HG03139 (cell line): ENCODE measurements at regions not wholly inside any gene's neighbourhood (a gene's known extent, or its start where the extent isn't known, plus 50 kb on each side); places are given as distances from the start of the nearest gene placed in this dataset.

Experiments
- ATAC-seq: cut with Tn5 transposase; IDR thresholded peaks from one replicate; pipeline ENCODE4 v1.9.1; 2021; ENCODE audit not compliant: unreplicated experiment

DNA sequence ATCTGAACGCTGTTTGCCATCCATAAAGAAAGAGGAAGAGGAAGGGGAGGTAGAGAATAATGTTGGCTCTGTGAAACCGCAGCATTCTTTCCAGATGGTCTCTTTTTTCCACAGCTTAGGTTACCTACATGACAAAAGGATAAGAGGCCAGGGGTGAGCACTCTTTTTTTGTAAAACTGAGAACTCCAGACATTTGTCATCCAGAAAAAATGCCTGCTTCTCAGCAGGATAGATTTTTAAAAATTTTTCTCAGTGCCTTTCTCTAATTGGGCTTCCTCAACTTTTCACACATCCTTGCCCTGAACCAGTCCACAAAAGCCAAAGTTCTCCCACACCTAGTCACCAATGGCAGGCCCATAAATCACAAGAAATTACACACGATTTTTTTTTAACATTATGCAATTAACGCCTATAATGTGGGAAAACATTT lies 158.1 kb upstream of the TENM3 start:
- ATAC-seq = no peak

DNA sequence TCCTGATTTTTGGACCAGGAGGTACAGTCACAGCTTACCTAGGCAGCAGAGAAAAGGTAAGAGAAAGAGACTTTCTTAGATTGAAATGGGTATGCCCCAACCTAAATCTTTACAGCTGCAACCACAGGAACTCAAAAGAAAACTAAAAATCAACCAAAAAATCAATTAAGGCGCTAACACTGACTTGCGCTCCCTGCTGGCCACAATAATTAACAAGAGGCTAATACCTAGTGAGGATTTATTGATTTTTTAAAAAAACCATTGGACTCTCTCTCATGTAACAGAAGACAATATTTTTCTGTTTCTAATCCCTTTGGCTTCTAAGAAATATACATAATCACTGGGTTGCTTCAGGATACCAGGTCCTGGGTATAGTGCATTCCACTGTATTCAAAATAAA lies 153.9 kb upstream of the TENM3 start:
- no peak for ATAC-seq

DNA sequence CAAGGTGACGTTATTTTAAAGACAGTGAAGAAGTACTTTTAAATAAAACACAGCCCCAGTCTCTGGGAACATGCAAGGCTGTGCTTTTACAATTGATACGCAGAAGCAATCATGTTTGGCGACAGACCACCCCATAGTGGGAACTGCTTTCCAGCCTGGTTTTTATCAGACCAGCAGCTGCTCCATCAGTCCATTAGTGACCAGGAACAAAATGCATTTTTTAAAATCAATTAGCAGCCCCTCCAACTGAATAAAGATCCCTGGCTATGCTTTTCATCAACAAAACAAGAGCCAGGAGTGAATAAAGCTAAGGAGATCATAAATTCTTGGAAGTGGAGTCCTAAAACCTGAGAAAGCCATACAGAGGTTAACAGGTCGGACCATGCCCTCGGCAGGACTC lies 153.0 kb upstream of the TENM3 start:
- no peak for ATAC-seq

DNA sequence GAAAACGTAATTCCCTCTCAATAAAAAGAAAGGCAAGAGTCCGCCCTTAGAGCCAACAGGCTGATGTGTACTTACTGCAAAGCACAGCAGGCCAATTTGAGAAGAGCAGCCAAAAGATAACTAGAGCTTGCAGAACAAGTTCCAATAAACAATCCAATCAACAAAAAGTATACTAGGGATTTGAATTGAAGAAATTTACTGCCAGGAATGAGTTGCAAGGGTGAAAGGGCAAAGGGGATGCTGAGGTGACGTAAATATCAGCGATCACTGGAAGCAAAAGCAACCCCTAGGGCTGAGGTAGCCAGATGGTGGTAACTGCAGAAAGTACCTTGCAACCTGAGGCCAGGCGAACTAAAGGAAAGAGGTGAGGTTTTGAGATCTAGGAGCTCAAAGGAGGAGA lies 152.1 kb upstream of the TENM3 start:
- no peak for ATAC-seq

DNA sequence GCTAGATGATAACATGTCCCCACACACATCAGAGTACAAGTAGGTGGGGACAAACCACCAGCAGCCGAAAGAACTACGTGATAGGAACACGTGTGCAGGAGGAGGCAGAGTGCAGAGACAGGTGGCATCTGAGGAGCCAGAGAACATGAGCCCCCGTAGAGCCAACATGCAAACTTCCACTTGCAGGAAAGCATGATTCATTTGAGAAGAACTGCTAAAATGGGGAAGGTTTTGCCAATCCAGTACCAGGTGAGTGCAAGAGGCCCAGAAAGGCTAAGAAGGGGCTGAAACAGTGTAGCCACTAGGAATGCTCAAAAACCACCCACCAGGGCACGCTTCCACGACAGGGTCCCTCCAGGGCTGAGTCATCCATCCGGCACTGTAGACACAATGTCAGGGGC lies 149.8 kb upstream of the TENM3 start:
- ATAC-seq = no peak

DNA sequence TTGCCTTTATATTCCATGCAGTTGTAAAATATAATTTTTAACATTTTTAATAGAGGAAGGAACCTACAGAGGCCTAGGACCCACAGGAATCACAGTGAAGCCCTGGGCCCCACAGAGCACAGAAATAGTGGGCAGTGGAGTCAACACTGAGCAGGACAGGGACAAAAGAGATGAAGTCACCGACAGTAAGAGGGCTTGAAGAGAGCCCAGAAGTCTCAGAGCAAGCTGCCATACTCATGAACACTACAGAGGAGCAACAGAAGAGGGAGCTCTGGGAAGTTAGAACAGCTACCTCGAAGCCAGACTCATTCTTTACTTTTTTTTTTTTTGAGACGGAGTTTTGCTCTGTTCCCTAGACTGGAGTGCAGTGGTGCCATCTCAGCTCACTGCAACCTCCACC lies 149.3 kb upstream of the TENM3 start:
- no peak for ATAC-seq

DNA sequence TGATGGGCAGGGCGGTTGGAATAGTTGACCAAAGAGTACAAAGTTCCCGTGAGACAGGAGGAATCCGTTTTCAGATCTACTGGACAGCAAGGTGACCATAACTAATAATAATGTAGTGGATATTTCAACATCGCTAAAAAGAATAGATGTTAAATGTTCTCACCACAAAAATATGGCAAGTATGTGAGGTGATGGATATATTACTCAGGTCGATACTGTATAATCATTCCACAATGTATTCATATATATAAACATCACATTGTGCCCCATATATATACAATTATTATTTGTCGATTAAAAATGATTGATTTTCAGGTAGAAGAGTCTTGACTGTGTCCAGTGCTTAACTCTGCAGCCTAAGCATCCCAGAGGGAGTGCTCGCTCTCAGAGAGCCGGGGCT lies 141.6 kb upstream of the TENM3 start:
- no peak for ATAC-seq

DNA sequence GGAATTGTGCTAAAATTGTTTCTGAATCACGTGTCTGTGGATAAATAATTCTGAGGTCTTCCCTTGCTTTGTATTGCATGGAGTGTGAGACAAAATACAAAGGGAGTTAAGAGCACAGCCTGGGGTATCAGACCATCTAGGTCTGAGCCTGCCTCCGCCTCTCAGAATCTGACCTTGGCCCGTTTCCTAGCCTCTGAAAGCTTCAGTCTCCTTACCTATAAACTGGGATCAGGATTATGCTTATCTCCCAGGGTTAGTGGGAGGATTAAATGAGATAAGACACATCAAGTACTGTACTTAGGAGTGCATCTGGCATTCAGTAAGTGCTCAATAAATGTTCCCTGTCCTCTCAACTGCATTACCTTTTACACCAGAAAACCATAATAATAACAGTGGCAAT lies 140.6 kb upstream of the TENM3 start:
- ATAC-seq = no peak

DNA sequence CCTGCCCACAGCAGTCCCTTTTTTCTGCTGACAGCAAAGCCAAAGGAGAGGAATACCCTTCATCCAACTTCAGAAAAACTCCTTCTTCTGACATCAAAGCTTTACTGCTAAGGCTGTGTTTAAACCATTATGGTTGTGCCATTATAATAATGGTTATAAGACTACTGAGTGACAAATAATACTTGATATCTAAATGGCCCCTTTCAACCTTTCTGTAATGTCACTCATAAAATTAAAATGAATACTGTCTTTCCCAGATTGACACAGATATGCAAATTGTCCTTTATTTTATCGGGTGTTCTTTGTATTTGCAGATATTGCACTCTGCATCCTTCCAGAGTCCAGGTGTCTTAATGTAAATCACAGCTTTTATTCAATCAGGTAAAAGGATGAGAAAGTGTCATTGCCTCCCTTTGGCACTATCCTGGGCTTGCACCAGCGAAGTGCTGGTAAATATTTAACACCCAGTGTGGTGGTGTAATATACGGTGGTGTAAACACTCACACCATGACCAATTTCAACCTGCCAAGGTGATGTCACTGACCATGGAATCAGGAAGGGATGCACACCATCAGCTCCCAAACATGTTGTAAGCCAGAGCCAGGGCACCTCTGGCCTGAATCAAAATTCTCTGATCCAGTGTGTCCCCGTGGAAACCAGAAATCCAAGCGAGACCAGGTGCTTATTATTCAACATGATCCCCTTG lies 139.4 kb upstream of the TENM3 start:
- no peak for ATAC-seq

DNA sequence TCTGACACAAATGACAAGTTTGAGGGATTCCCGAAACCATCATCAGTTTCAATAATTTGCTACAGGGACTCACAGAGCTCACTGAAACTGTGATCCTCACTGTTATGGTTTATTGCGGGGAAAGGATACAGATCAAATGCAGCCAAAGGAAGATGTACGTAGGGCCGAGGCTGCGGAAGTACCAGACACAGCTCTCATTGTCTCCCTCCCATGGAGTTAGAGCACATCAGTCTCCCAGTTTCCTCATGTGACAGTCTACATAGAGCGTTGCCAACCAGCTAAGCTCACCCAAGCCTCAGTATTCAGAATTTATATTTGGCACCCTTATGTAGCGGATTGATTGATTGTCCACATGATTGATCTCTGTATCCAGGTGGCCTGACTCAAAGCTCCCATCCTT lies 137.8 kb upstream of the TENM3 start:
- ATAC-seq = no peak

DNA sequence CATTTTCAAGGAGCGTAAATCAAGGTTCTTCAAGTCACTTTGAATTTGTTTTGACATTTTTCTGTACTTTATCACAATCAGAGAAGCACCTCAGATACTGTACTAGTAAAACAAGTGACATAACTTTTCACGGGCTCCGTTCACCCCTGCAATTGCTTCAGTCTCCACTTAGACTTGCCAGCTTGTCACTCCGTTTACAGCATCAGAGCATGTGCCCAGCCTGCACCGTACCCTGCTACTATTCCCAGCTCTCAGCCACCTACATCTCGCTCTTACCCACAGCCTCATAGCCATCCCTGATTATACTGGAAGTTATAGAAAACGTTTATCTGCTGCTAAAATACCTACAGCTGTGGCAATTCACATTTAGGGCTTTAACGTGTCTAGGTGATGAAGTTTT lies 135.3 kb upstream of the TENM3 start:
- ATAC-seq = no peak

DNA sequence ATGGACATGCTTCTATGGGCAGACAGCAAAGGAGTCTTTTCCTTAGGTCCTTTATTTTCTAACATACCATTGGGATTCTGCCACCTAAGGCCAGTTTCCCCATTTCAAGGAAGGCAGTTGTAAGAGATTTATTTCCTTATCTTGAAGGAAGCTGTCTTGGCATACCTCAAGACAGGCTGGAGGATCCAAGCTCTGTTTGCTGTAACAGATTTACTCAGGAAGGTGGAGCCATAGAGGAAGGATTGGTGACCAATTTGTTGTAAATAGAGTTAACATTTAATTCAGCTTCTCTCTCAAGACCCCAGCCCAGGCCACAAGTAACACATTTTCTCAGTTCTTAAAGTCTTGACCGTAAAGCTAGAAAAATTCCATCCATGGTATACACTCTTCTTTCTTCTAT lies 131.6 kb upstream of the TENM3 start:
- ATAC-seq = no peak

DNA sequence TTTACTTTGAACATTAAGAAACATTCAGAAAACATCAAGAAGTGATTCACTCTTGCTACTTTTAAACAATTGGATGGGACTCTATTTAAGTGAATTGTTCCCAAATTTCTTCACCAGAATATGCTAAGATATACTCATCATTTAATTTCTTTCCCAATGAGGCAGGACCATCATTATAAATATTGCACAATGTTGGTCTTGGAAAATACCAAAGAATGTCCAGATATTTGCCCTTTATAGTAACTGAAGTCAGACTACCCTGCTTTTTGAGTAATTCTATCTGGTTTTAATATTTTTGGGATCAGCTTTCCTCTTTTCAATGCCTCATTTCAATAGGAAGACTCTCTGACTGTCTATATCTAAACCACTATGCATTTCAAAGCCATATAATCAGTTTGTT lies 129.4 kb upstream of the TENM3 start:
- ATAC-seq = no peak

DNA sequence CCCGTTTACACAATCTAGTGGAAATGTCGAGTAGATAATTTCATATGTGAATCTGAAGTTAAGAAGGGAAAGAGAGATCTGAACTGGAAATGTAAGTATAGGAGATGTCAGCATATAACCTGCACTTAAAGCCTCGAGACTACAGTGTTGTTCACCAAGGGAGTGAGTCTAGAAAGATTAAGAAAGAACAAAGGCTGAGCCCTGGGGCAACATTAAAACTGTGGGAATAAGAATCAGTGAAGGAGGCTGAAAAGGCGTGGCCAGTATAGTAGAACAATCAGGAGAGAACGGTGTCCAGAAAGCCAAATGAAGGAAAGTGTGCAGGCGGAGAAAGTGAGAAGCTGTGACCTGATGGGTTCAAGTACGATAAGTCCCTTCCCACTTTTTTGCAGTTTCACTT lies 118.8 kb upstream of the TENM3 start:
- no peak for ATAC-seq

DNA sequence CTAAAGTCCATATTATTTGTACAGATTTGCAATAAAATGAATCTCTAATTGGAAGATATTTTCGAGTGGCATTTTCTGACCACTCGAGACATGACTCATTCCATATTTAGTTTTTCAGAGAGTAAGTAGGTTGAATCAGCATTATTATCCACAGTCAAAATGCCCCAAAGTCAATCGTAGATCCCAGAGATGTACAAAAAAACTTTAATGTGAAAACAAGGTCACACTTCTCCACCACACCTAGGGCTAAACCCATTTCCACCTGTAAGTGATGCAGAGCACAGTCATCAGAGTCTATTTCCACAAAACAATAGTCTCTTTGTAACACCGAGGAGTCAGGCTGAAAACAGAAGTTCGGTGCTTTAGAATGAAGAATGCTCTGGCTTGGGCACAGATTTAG lies 117.1 kb upstream of the TENM3 start:
- ATAC-seq = no peak

DNA sequence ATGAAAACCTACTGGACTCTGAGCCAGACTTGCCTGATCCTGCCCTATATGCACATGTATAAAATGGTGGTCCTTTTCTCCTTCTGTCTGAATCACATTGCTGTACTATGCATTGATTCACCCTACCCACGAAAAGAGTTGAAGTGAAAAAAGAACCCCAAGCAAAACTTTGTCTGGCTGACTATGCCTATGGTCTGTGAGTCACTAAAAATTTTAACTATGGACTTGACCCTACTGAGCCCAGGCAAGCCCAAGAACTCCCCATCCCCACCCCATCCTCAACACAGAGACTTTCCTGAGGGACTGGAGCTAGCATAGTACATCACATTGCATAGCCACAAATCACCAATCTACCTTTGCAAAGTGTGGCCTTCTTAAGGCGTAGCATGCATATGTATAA lies 116.6 kb upstream of the TENM3 start:
- no peak for ATAC-seq

DNA sequence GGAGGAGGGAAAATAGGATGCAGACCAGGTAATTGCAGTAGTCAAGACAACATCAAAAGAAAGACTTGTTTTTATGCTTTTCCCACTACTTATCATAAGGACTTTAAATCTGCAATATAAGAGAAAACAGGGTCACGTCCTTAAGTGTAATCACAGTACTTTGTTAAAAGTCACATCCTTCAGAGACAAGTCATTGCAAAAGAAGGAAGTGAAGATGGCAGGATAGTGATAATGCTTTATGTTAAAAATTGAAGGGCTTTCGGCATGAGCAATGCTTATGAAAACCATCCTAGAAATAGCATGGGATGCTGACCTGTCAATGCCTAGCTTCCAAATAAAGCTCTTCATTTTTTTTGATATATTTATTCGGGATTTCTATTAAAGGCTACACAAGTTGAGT lies 110.2 kb upstream of the TENM3 start:
- no peak for ATAC-seq

DNA sequence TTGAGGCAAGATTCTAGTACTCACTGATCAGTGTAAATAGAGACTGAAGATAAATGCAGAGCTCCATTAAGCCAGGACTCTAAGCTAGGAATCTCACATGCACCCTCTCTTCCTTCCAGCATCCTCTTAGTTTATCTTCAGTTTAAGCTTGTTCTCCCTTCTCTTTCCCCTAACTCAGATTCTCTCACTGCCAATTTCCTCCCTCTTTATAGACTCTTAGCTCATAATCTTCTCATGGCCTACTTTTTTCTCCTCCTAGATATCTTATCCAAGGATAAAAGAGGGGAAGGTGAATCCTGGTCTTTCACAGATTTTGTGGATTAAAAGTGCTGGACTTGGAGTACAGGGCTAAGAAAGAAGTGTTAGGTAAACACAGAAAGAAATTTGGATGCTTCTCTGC lies 108.9 kb upstream of the TENM3 start:
- no peak for ATAC-seq

DNA sequence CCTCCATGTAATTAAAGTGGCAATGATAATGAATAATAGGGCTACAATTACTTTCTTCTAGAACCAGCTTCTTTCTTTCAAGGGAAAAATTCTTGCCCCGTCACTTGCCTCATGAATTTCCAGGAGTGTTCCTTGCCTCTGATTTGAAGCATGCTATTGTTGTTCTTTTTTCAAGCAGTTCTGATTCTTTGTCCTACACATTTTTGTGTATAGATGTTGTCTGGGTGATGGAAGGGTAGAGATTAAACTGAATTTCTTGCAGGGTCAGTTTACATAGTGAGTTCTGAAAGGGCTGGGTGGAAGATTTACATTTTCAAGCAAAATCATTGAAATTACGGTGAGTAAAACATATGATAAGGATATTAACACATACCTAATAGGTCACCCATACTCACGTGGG lies 107.0 kb upstream of the TENM3 start:
- no peak for ATAC-seq

DNA sequence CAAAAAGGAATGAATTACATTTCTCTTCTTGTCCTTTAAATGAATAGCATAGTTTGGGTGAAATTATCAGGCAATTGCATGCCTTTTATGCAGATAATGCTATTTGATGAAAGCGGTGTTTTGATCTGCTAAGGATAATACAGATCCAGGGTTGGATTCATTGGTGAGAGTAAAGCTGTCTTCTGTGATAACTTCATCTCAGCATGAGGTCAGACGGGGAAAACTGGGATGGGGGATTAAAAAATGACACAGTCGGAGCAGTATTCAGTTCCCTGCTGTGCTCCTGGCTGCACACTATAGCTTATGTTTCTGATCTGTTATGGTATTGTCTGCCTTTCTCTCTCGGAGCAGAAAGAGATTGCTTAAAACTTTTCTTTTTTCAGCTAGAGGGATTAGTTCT lies 105.9 kb upstream of the TENM3 start:
- no peak for ATAC-seq

DNA sequence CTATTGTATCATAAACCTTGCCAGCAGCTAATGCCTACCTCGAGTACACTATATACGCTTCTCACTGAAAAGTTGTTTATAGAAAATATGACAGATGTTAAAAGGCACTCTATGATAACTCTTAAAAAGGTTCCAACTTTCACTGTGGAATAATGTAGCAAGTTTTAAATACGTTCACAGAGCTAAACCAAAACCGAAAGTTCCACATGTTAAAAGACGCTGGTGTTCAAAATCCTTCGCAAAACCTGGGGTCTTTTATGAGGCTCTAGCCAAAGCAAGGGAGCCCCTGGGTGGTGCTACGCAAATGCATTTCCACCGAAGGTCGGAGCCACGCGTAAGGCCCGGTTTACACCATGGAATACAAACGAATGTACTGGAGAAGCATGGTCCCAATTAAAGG lies 103.7 kb upstream of the TENM3 start:
- ATAC-seq = no peak

DNA sequence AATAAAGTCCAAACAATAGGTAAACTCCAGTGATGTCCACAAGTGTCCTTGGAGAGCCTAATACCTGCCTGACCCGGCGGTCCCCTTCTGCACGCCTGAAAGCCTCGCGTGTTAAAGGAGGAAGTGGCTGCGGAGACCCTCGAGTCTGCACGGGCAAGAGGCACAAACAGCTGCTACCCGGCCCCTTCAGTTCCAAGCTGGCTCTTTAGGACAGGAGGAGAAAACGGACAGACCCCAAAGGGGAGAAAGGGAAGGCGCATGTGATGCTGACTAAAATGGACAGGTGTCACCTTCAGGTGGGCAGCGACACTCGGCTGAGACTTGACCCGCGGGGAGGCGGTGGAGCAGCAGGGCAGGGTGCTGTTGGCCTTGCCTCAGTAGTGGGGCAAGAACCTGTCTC lies 102.7 kb upstream of the TENM3 start:
- ATAC-seq = no peak

DNA sequence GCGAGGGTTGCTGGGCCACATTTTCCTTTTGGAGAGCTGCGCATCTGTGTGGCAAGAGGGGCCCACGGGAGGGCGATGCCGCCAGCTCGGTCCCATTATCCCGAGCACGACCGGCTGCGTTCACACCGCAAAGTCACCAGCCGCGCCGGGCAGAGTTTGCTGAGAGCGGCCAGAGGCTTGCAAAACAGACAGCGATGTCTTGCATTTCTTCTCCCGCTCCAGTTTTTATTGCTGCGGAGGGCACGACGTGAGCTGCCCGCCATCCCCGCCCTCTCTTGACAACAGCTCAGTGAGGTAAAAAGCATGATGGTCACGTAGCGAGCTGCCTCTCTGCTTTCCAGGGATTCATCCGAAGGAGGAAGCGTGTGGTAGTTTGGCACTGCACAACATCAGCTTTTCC lies 102.1 kb upstream of the TENM3 start:
- ATAC-seq = no peak
